GM10266 (cell line): ENCODE measurements at regions not wholly inside any gene's neighbourhood (a gene's known extent, or its start where the extent isn't known, plus 50 kb on each side); places are given as distances from the start of the nearest gene placed in this dataset.

Experiments used
- DNase-seq: peaks from one replicate; pipeline ENCODE4 v3.0.0; 2012; ENCODE audit errors: extremely low spot score
- CTCF ChIP-seq: IDR thresholded peaks from 2 replicates; pipeline ENCODE4 v1.5.1; 2012; ENCODE audit warnings: mild to moderate bottlenecking, low read depth; ENCODE audit not compliant: control insufficient read depth, insufficient read depth; ENCODE audit errors: missing control alignments

GRCh38 chr6:24069526-24069925, 56.5 kb upstream of the NRSN1 start:
- no peak for DNase-seq
- TF ChIP-seq CTCF, result no peak

DNA sequence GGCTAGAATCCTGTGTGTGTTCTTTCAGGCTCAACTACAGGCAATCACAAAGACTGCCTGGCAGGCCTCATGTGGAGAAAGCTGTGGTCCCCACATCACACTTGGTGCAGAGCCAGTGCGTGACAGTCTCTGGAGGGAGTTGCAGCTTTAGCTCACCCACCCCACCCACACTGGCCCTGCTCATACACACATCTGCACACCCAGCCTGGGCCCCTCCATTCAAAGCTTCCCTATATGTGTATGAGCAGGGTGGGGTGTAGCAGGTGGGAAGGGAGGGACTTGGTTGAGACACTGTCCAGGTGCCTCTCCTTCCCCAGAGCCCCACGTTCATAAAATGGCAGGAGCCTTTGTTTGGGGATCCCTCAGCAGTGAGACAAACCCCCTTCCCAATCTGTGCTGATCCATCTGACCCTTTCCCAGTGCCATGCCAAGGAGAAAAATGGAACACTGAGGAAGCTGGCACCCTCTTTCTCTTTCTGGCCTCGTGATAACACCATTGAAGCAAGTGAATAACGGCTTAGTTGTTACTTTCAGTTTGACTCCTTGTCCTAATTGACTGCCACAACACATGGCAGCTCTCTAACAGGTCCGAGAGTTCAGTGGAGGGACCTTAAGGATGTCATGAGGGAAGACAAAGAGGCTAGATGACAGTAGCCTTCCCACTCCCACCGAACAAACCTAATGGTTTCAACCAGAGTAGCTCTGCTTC, 53.8 kb upstream of the NRSN1 start:
- no peak for TF ChIP-seq CTCF
- no peak for DNase-seq

DNA sequence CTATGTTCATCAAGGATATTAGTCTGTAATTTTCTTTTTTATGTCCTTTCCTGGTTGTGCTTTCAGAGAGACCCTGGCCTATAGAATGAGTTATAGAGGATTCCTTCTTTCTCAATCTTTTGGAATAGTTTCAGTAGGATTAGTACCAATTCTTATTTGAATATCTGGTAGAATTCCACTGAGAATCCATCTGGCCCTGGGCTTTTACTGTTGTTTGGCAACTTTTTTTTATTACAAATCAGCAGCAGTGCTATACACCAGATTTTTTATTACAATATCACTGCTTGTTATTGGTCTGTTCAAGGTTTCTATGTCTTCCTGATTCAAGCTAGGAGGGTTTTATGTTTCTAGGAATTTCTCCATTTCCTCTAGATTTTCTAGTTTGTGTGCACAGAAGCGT, 50.0 kb upstream of the NRSN1 start:
- no peak for TF ChIP-seq CTCF
- no peak for DNase-seq
